Gastroesophageal sphincter (tissue), 3 donors: ENCODE measurements at regions not wholly inside any gene's neighbourhood (a gene's known extent, or its start where the extent isn't known, plus 50 kb on each side); places are given as distances from the start of the nearest gene placed in this dataset.

Source experiments
- CTCF ChIP-seq, 4 experiments: fragments of 200-600 bp in 2 of 4; fragments of 450-650 bp in 2 of 4; sonication (generic) in 1 of 4; IDR thresholded peaks; one replicate each; pipeline ENCODE4 v1.5.1; 2017 to 2019; ENCODE audit warnings: antibody characterized with exemption in 4 of 4, mild to moderate bottlenecking in 2 of 4, moderate library complexity in 2 of 4
- EP300 ChIP-seq: sonication (generic); formaldehyde crosslinking; IDR thresholded peaks from one replicate; pipeline ENCODE4 v1.6.1; 2017; ENCODE audit warnings: antibody characterized with exemption, mild to moderate bottlenecking
- POLR2A ChIP-seq, 2 donors: fragments of 450-650 bp; IDR thresholded peaks; one replicate each; pipeline ENCODE4 v1.6.1; 2017; ENCODE audit warnings: antibody characterized with exemption in 2 of 2, mild to moderate bottlenecking in 2 of 2, moderate library complexity in 1 of 2
- POLR2AphosphoS5 ChIP-seq: sonication (generic); formaldehyde crosslinking; IDR thresholded peaks from one replicate; pipeline ENCODE4 v1.6.1; 2017; ENCODE audit warnings: antibody characterized with exemption

- TF ChIP-seq CTCF (IDR thresholded peaks at IDR 0.05): no peak
- TF ChIP-seq POLR2A (IDR thresholded peaks at IDR 0.05): no peak
- no peak for TF ChIP-seq EP300
- no peak for TF ChIP-seq POLR2AphosphoS5
Measured at GRCh38 chr6:76984572-76984971, 478.7 kb downstream of the HTR1B start.
